Chondrocyte (in vitro differentiated cells): ENCODE measurements at regions not wholly inside any gene's neighbourhood (a gene's known extent, or its start where the extent isn't known, plus 50 kb on each side); places are given as distances from the start of the nearest gene placed in this dataset.

ENCODE experiments used
- DNase-seq: peaks from one replicate; pipeline ENCODE4 v3.0.0; 2021; ENCODE audit warnings: mixed read lengths, low spot score
- H3K27ac Mint-ChIP-seq: one replicate; pipeline ENCODE4 v1.8.0; 2021; ENCODE audit warnings: mild to moderate bottlenecking, moderate library complexity, mixed read lengths; ENCODE audit not compliant: unreplicated experiment
- H3K27me3 Mint-ChIP-seq: 2 replicates; pipeline ENCODE4 v1.8.0; 2021; ENCODE audit warnings: low read depth, mixed read lengths
- H3K36me3 Mint-ChIP-seq: 2 replicates; pipeline ENCODE4 v1.8.0; 2021; ENCODE audit warnings: low read depth, mixed read lengths
- H3K4me1 Mint-ChIP-seq: 2 replicates; pipeline ENCODE4 v1.8.0; 2021; ENCODE audit warnings: low read depth, mild to moderate bottlenecking, mixed read lengths
- H3K4me3 Mint-ChIP-seq: one replicate; pipeline ENCODE4 v1.8.0; 2021; ENCODE audit warnings: mild to moderate bottlenecking, moderate library complexity, mixed read lengths; ENCODE audit not compliant: unreplicated experiment
- H3K9me3 Mint-ChIP-seq: 2 replicates; pipeline ENCODE4 v1.8.0; 2021; ENCODE audit warnings: low read depth, mixed read lengths
- TF ChIP-seq, protein P1 (sequence below): fragments of 200-600 bp; sonication (generic); IDR thresholded peaks from 2 replicates; pipeline ENCODE4 v1.5.0; 2021; ENCODE audit warnings: antibody characterized with exemption, mild to moderate bottlenecking, moderate library complexity

DNA sequence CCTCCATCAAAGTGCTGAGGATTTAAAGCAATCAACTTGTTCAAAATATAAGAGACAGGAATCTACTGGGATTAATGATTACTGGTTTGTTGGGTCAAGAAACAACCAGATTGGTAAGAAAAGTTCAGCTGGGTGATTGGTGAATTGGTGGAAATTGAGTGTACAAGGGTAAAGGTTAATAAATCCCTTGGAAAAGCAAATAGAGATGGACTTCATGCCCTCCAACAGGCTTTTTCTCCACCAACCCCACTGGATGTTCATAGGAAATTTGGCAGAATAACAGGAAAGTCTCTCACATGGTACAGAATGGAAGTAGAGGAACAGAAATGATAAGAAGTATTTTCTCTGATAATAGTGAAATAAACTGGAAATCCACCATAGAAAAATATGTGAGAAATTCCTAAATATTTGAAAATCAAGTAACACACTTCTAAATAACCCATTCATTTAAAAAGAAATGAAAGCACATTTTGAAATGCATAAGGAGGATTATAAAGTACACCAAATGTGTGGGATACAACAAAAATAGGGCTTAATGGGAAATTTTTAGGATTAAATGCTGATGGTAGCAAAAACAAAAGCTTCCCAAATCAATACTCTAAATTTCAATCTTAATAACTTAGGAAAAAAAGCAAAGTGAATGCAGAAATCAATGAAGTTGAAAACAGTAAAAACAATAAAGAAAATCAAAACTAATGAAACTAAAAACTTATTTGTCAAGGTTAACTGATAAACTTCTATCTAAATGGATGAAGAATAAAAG, 426.2 kb downstream of the HTR1A start:
- TF ChIP-seq, protein P1, sequence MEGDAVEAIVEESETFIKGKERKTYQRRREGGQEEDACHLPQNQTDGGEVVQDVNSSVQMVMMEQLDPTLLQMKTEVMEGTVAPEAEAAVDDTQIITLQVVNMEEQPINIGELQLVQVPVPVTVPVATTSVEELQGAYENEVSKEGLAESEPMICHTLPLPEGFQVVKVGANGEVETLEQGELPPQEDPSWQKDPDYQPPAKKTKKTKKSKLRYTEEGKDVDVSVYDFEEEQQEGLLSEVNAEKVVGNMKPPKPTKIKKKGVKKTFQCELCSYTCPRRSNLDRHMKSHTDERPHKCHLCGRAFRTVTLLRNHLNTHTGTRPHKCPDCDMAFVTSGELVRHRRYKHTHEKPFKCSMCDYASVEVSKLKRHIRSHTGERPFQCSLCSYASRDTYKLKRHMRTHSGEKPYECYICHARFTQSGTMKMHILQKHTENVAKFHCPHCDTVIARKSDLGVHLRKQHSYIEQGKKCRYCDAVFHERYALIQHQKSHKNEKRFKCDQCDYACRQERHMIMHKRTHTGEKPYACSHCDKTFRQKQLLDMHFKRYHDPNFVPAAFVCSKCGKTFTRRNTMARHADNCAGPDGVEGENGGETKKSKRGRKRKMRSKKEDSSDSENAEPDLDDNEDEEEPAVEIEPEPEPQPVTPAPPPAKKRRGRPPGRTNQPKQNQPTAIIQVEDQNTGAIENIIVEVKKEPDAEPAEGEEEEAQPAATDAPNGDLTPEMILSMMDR: no peak
- no peak for DNase-seq
- Mint-ChIP-seq H3K27ac (no peak overlapping the region), H3K9me3 (peaks cover 2% of the 10 kb centered on the region), H3K4me1 (no peaks in the 10 kb centered on the region), H3K4me3 (no peak overlapping the region), H3K27me3 (peaks cover 10% of the 10 kb centered on the region), H3K36me3 (no peaks in the 10 kb centered on the region)

DNA sequence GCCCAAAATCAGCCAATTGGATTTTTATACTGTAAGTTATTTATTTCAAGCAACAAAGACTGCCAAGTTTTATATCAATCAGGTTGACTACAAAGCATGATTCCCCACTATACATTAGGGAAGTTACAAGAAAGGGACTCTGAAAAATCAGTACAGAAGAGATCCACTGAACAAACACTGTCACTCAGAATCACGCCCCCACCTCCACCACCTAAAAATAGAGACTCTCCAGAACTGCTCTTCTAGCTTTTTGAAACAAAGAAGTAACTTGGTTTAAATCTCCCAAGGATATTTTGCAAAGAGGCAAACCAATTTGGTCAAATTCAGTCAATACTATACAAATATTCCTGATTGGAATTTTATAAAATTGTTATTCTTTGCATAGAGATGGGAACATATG, 438.0 kb downstream of the HTR1A start:
- H3K27me3 Mint-ChIP-seq: peaks cover 4% of the 10 kb centered on the region
- peaks cover 18% of the 10 kb centered on the region for H3K9me3 Mint-ChIP-seq
- H3K36me3 Mint-ChIP-seq: no peaks in the 10 kb centered on the region

DNA sequence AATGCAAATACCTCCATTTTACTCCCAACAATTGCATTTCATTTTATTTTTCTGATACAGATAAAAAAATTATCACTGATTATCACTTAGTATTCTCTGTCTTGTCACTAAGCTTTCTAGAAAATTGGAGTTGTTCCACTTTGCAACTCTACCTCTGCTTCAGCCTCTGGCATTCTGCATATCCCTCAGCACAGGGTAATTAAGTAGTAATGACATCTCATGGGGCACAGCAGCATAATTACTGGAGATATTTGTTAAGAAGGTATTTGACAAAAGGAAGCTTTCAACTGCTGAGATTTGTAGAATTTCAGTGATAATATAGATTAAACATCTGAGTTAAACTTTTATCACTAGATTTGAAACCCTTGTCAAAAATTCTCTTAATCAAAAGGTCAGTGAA, 446.2 kb downstream of the HTR1A start:
- DNase-seq: no peak
- Mint-ChIP-seq H3K4me3 (no peak overlapping the region), H3K27ac (no peak overlapping the region), H3K36me3 (no peaks in the 10 kb centered on the region), H3K4me1 (no peaks in the 10 kb centered on the region), H3K9me3 (peaks cover 6% of the 10 kb centered on the region), H3K27me3 (no peaks in the 10 kb centered on the region)
- TF ChIP-seq, protein P1: no peak

More for the DNA sequence above, 438.0 kb downstream of the HTR1A start:
- H3K4me1 Mint-ChIP-seq: no peaks in the 10 kb centered on the region
- no peak overlapping the region for H3K27ac Mint-ChIP-seq
- TF ChIP-seq, protein P1: no peak
- no peak overlapping the region for H3K4me3 Mint-ChIP-seq
- DNase-seq: no peak

DNA sequence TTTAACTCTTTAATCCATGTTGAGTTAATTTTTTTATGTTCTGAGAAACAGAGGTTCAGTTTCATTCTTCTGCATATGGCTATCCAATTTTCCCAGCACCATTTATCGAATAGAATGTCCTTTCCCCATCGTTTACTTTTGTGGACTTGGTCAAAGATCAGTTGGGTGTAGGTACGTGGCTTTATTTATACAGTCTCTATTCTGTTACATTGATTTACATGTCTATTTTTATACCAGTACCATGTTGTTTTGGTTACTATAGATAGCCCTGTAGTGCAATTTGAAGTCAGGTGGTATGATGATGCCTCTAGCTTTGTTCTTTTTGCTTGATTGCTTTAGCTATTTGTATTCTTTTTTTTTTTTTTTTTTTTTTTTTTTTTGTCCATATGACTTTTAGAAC, 462.0 kb downstream of the HTR1A start:
- H3K27me3 Mint-ChIP-seq: peaks cover 1% of the 10 kb centered on the region
- DNase-seq: no peak
- H3K36me3 Mint-ChIP-seq: no peaks in the 10 kb centered on the region
- H3K27ac Mint-ChIP-seq: no peak overlapping the region
- H3K4me1 Mint-ChIP-seq: no peaks in the 10 kb centered on the region
- no peak overlapping the region for H3K4me3 Mint-ChIP-seq
- H3K9me3 Mint-ChIP-seq: peaks cover 3% of the 10 kb centered on the region
- TF ChIP-seq, protein P1: no peak

DNA sequence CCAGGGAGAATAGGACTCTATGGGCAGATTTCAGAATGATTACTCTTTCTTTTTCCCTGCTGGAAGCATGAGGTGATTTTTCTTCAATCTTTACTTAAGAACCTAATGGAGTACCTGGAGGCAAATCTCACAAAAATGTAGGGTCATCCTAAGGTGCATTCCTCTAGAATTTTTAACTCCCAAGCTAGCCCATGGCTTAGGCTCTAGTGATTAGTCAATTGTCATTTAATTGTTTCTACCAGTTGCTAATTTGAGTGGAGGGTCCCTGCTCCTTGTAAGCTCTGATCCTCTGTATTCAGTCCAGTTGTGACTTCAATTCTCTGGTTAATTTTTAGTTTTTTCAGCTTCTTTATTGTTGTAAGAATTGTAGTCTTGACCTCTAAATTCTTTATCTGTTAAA, 467.0 kb downstream of the HTR1A start:
- Mint-ChIP-seq H3K27me3 (no peaks in the 10 kb centered on the region), H3K9me3 (peaks cover 1% of the 10 kb centered on the region), H3K27ac (no peak overlapping the region), H3K4me1 (no peaks in the 10 kb centered on the region), H3K4me3 (no peak overlapping the region), H3K36me3 (no peaks in the 10 kb centered on the region)
- TF ChIP-seq, protein P1: no peak
- no peak for DNase-seq
